Iris pigment epithelial cell (primary cell): ENCODE measurements at regions not wholly inside any gene's neighbourhood (a gene's known extent, or its start where the extent isn't known, plus 50 kb on each side); places are given as distances from the start of the nearest gene placed in this dataset.
"Not testable (repeated sequence)": the region's sequence is repeated elsewhere in the genome, so short reads cannot be mapped to it uniquely, and the experiment has no call there.

ENCODE experiments used
- DNase-seq: peaks from one replicate; pipeline ENCODE4 v3.0.0-alpha.2; 2011; ENCODE audit warnings: low read depth

DNA sequence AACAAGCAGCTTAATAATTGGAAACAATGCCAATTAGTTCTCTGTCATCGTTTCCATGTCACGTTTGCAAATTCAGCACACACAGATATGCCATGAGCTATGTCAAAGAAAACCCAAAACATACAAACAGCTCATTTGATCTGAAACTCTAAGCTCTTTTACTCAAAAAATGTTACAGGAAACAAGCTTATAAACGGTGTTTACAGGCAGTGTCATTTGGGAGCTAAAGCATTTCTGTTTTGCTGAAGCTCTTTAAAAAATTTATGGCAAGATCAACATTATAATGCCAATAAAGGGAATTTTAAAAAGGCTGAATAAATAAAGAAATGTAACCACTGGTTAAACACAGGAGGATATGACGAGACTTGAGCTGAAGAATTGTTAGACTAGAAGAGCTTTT, 94.0 kb upstream of the HS3ST2 start:
- DNase-seq = no peak

DNA sequence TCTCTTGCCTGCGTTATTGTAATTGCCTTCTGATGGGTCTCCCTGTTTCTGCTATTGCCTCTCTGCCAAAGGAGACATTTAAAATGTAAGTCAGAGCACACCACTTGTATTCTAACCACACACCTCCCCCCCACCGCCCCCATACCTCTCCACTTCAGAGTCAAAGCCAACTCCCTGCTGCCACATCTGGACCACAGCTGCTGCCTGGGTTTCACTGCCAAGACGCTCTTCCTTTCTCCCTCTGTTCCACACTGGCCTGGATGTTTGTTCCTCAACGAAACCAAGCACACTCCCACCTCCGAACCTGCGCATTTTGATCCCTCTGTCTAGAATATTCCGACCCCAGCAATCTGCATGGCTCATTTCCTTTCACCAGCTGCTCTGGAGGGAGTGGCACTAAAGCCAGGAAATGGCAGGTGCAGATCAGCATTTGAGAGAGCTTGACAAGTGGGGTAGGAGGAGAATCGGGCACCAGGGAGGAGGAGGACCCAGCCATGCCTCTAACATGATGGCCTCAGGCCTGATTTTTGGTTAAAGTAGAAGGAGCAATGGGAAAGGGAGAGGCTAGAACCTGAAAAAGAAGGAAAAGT, 92.4 kb upstream of the HS3ST2 start:
- DNase-seq = no peak

DNA sequence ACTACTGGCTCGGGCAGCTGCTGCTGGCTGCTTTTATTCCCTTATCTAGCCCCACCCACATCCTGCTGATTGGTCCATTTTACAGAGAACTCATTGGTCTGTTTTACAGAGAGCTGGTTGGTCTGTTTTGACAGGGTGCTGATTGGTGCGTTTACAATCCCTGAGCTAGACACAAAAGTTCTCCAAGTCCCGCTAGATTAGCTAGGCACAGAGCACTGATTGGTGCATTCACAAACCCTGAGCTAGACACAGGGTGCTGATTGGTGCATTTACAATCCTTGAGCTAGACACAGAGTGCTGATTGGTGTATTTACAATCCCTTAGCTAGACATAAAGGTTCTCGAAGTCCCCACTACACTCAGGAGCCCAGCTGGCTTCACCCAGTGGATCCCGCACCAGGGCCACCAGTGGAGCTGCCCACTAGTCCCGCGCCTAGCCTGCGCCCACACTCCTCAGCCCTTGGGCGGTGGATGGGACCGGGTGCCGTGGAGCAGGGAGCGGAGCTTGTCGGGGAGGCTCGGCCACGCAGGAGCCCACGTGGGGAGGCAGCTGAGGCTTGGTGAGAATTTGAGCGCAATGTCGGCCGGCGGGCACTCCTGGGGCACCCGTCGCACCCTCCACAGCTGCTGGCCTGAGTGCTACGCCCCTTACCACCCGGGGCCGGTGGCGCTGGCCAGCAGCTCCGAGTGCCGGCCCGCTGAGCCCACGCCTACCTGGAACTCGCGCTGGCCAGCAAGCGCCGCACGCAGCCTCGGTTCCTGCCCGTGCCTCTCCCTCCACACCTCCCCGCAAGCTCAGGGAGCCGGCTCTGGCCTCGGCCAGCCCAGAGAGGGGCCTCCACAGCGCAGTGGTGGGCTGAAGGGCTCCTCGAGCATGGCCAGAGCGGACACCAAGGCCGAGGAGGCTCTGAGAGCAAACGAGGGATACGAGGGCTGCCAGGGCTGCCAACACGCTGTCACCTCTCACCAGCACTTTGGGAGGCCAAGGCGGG, 91.1 kb upstream of the HS3ST2 start:
- not testable (repeated sequence) for DNase-seq

DNA sequence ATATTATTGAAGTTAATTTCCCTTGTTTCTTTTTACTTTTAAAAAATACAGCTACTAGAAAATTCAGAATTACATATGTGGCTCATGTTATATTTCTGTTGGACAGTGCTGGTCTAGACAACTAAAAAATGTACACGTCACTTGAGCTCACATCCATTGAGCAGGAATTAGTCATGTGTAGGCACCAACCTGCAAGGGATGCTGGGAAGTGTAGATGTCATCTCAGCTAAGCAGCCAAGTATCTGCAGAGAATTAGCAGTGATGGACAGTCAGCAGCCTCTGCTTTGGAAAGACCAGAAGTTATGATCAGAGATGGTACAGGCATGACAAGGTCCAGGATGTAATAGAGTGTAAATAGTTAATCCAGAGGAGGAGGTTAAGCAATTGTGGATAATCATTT, 87.1 kb upstream of the HS3ST2 start:
- DNase-seq = no peak

DNA sequence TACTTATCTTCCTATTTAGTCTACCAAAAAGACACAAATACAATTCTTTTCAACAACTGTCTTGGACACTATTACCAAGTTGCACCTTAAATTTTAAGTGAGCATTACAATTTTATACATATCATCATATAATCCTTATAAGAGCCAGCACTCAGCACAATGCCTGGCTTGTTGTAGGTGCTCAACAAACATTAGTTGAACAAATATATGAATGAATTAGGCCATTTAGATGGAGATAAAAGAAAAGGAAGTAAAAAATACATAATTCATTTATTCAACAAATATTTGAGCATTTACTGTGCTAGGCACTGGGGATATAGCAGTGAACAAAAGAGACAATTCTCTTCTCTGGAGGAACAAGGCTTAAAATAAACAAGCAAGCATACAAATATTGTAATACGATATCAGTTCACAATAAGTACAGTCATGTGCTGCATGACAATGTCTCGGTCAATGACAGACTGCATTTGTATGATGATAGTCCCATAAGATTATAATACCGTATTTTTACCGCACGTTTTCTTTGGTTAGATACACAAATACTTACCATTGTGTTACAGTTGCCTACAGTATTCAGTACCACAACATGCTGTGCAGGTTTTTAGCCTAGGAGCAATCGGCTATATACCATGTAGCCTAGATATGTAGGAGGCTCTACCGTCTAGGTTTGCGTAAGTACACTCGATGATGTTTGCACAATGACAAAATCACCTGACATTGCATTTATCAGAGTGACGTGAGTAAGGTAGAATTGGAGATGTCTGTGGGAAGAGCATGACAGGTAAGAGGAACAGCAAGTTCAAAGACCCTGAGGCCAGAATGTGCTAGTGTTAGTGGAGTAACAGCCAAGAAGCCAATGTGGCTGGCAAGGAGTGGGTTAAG, 86.4 kb upstream of the HS3ST2 start:
- no peak for DNase-seq

DNA sequence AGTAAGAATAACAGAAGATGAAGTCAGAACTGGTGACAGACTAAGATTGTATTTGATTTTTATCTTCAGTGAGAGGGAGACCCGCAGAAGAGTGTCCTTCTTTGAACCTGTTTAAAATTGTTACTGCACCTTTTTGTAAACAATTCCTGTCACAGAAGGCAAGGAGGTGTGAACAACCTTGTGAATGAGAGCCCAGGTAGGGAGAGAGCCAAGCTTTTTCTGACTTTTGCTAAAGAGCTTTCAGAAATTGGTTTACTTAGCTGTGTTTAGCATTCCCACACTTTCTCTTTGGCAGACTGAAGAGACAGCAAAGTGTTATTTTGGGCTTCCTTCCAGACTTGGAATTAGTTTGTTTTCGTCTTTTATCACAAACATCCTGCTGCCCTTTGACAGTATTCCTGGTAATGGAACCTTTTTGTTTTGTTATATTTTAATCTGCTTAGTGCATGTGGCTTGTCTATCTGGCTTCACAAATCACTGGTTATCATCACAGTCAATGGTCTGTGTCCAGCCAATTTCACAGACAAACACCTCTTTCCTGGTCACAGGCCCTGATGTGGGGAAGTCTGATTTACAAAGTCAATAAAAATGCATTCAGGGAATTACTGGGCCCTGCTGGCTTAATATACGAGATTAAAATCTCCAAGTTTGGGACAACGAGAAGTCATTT, 85.7 kb upstream of the HS3ST2 start:
- no peak for DNase-seq

DNA sequence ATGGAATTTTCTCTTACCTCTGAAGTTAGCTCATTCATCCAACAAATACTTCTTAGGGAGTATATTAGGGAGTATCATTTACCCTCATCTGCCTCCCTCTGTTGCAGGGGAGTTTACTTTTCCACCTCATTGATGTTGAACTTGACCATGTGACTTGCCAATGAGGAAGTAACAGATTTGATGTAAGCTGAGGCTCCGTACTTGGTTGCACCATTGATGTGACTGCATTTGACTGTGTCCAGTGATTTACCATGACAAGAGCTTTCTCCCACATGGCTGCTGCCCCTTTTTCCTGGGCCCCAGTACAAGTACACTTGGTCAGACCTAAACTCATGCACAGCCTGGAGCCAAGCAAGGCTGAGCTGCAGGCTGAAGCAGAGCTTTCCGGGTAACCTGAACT, 81.6 kb upstream of the HS3ST2 start:
- DNase-seq = no peak

DNA sequence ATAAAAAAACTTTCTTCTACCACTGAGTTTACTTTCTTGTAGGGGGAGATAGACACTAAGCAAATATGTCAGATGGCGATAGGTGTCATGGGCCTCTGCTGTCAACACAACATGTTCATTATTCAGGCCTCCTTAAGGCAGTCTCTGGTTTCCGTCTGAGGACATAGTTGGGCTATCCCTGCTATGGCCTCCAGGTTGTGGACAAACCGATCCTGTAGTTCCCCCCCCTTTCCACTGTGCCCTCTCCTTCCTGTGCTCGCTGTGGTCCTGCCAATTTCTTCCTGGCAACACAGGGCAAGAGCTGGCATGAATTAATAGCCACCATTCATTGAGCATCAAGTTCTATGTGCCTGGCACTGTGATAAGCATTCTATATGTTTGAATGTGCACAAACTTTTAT, 81.0 kb upstream of the HS3ST2 start:
- no peak for DNase-seq

DNA sequence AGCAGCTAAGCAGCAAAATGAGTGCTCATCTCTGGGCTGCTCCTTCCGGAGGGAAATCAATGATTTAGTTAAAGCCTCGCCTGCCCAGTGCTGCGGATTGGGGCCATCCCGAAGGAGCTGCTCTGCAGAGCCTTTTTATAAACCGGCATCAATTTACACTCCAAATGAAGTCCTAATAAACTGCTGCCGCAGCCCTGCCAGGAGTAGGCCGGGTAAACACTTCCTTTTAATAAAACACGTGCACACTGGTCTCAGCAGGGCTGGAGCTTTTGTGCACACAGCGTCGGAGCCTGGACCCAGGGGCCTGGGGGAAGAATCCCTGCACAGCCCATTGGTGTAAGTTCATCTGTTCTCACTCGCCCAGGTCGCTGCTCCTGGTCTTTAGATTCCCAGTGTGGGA, 79.6 kb upstream of the HS3ST2 start:
- no peak for DNase-seq

DNA sequence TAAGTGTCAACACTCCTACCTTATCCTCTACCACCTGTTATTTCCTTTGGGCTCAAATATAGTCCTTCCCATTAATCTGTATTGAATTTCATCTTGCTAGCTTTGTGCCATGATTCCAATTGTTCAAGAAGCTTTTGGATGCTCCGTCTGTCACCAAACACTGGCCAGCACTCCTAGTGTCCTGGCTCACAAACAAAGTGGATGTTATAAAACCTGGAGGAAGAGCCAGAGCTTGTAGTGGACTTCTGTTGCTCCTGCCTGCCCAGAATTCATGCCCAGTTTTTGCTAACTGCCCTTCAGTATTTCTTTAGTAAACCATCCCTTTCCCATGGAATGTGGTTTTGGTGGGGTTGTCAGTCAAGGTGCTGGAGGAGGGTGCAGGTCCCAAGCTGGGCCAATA, 77.2 kb upstream of the HS3ST2 start:
- DNase-seq = no peak

DNA sequence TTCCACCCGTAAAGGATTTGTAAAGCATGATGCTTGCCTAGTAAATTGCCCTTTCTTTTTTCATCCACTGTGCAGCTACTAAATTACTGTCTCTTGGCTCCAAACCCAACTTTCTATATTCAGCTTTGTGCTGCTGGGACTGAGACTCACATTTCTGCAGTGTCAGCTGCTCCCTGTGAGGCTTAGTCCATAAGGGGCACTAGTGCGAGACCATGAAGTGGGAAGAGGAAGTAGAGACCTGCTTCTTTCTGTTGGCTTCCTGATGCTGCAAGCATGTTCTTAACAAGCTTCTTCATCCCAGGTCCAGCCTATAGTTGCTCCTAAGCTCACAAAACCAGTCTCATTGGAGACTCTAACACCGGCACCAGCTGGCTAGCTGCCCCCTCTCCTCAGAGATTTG, 74.9 kb upstream of the HS3ST2 start:
- DNase-seq = no peak

DNA sequence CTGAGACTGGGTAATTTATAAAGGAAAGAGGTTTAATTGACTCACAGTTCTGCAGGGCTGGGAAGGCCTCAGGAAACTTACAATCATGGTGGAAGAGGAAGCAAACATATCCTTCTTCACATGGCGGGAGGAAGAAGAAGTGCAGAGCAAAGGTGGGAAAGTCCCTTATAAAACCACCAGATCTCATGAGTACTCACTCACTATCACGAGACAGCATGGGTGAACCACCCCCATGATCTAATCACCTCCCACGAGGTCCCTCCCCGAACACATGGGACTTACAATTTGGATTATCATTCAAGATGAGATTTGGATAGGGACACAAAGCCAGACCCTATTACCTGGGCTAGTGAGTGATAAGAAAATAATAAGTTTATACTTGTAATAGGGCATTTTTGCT, 70.6 kb upstream of the HS3ST2 start:
- DNase-seq = no peak

DNA sequence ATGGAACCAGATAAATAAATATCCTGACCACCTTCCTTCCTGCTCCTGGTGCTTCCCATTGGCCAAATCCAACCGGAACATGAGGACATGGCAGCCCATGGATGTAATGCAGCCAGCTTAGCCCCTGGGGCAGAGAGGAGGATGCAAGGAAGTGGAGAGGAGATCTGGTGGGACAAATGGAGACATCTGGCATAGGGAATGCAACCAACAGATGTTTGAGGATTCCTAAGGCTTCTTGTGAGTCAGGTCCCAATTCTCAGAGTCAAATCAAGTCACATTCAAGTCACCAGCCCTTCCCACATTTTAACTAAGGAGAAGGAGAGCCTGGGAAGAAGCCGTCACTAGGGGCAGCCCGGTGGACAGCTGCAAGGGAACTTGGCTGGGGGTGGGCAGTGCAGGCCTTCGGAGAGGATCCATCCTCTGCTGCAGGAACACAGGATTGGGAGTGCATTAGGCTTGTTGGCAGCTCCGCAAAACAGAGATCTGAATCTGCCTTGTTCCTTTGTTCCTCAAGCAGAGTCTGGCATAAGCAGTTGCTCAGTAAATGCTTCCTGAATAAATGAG, 62.8 kb upstream of the HS3ST2 start:
- DNase-seq = no peak

DNA sequence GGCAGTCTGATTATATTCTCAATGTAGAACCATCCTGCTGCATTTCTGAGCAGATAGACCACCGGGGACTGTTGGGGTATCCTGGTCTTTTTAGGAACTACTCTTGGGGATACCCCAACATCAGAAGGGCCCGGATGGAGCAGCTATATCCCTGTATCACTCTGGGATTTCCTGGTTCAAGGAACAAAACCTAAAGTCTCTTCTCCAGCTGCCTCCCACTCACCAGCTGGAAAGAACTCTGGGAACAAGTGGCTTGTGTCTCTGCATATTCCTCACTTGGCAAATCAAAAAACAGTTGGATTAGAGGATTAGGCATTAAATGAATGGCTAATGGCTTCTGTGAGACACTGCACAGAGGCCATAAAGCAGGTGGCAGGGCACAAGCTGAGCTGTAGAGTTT, 62.3 kb upstream of the HS3ST2 start:
- DNase-seq = no peak

DNA sequence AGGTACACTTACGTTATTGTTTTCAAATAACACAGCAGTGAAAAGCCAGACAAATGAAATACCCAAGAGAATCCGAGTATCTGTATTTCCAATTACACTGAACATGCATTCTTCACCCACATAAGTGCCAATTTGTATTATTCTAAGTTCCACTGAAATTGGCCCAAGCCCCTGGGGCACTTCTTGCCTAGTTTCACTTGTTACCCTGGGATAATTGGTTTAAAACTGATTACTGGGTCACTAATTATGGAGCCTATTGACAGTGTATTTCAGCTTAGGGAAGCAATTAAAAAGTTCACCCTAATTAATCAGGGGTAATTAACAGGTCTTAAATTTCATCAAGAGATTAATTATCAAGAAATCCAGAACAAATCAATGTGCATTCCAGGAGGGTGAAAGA, 60.5 kb upstream of the HS3ST2 start:
- no peak for DNase-seq

DNA sequence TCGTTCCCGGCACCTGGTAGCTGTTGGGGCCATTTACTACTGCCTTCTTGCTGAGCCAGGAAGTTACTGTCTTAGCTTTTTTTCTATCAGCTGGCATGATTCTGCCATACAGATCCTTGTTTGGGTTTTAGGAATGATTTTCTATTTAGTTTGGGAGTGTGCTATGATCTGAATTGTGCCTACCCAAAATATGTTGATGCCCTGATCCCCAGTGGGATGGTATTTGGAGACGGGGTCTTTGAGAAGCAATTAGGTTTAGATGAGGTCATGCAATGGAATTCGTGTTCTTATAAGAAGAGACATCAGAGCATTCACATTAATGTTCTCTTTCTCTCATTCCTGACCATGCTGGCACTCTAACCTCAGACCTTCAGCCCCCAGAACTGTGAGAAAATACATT, 59.4 kb upstream of the HS3ST2 start:
- DNase-seq = no peak

DNA sequence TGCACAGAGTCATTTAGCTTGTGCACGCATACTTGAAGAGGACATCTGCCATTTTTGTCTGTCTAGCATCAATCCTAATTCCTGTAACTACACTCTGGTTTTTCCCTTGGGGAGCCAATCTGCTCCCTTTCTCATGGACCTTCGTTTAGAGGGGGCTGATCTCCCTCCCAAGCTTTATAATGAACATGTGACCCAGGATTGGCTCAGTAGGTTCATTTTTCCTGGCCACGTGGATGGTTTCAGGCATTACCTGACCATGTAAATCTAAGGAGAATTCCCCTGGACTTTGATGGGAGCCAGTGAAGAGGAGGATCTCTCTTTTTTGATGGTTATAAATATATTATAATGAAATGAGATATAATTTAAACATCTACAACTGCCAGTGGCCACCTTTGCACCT, 56.8 kb upstream of the HS3ST2 start:
- no peak for DNase-seq

DNA sequence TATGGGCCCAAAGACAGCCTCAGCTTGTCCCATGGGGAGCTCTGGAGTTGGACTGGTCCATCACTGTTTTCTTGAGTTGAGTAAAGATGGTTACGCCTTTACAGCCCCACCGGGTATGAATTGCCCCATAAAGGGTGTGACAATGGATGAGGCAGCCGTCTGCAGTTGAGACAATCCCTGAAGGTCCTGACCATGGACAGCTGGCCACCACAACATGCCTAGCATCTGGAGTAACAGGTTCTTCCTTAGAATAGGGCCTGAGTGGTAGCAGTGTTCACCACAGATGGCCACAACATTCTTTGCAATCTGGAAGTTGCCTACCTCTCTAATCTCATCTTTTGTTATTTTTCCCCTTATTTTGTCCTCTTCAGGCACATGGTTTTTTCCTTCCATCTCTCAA, 51.5 kb upstream of the HS3ST2 start:
- DNase-seq = no peak

DNA sequence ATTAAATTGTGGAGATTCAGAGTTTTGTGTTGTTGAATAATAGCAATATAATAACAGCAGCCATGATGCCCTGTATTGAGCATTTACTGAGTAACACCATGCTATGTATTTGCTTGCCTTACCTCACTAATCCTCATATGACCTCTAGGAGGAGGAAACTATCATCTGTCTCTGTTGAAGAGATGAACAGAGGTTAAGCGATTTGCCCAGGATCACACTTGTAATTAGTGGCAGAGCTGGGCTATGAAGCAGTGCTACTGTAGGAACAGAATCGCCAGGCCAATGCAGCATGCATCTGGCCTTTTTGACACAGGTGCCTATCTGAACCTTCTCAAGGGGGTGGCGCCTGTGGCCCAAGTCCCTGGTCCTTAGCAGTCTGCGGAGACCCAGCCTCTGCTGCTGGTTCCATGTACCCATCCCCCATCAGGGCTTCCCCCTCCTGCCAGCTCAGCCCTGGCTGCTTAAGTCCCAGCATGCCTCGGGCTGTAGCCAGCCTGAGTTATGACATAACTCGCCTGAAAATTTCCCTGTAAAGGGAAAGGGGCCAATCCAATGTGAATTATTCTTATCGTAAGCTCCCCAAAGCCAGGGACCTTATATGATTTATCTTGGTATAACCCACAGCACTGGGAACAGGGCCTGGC, 50.4 kb upstream of the HS3ST2 start:
- no peak for DNase-seq
